GM18526 (cell line): ENCODE measurements at regions not wholly inside any gene's neighbourhood (a gene's known extent, or its start where the extent isn't known, plus 50 kb on each side); places are given as distances from the start of the nearest gene placed in this dataset.

Source experiments
- POLR2A ChIP-seq: IDR thresholded peaks from 3 replicates; pipeline ENCODE4 v1.6.1; 2011; ENCODE audit not compliant: insufficient read length; ENCODE audit errors: extremely low read depth

DNA sequence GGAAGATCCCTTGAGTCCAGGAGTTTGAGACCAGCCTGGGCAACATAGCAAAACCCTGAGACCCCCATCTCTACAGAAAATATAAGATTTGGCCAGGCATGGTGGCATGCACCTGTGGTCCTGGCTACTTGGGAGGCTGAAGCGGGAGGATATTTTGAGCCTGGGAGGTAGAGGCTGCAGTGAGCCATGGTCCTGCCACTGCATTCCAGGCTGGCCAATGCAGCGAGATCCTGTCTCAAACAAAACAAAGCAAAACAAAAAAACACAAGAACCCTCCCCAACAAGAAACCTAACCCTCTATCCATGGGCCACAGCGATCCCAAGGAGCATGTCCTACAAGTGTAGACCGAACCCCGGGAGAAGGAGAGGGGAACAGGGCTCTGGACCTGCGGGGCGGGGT, 133.3 kb downstream of the MGAT5B start:
- no peak for TF ChIP-seq POLR2A

DNA sequence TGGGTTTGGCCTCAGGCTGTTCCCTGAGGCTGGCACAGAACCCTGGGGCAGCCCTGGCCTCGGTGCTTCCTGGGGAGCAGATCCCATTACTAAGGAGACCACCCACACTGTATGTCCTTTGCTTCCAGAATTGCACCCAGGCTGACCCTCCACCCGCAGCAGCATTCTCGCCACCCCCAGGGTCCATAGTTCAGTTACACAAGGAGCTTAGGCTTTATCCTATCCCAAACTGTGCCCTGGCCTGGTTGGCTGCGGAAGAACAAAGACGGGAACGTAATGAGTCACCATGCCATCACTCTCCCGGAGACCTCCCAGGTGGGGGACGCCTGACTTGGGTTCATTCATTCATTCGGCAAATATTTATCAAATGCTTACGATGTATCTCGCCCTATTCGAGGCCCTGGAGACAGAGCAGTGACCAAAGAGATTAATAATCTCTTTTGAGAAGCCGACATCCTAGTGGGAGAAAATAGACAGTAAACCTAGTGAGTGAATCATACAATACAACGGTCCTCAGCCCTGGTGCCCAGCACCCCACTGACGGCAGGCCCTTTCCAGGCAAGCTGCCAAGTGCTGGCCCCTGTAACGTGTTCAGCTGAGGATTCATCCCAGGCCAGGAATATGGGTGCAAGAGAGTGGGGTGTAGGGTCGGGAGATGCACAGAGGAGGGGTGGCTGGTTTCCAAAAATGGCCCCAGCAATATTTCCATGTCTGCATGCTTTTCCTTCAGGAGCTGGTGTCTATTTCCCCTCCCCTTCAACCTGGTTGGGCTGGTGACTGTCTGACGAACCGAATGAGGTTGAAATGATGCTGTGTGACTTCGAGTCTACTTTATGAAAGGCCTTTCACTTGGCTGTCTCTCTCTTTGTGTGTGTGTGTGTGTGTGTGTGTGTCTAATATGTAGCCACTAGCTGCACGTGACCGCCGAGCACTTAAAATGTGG, 134.2 kb downstream of the MGAT5B start:
- TF ChIP-seq POLR2A, result no peak

DNA sequence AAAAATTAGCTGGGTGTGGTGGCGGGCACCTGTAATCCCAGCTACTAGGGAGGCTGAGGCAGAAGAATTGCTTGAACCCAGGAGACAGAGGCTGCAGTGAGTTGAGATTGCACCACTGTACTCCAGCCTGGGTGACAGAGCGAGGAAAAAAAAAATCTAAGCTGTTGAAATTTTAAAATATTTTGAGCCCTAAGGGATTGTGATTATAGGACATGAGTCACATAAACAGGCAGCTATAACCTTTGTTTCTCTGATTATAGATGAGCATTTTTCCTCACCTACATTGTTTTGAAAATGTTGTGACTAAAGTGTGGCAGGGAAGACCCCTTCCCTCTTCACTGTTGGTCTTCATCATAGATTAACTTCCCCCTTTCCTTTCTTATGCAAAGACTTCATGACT, 135.5 kb downstream of the MGAT5B start:
- TF ChIP-seq POLR2A, result no peak

DNA sequence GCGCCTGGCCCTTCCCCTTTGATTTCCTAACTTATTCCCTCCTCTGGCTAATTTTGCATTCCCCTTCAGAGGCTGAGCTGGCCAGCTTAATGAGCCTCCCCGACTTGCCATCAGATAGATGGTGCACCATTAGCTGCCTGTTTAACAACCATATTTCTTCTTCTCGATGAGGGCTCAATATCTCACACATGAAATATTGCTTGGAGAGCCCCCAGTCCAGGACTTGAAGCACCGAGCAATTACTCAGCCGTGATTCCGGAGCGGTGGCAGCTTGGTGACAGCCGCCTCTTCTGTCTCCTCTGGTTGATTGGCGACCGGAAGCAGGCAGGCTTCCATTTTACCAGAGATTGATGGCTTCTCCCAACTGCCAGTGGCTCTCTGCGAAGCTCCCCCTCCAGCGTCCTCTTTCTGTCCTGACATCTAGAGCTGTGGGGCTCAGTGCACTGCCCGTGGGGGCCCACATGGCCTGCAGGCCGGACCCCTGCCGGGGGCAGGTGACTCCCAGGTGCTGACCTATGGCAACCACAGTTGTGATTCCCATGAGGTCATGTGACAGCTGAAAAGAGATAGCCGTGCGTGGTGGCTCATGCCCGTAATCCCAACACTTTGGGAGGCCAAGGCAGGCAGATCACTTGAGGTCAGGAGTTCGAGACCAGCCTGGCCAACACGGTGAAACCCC, 133.7 kb upstream of the SEC14L1 start:
- no peak for TF ChIP-seq POLR2A

DNA sequence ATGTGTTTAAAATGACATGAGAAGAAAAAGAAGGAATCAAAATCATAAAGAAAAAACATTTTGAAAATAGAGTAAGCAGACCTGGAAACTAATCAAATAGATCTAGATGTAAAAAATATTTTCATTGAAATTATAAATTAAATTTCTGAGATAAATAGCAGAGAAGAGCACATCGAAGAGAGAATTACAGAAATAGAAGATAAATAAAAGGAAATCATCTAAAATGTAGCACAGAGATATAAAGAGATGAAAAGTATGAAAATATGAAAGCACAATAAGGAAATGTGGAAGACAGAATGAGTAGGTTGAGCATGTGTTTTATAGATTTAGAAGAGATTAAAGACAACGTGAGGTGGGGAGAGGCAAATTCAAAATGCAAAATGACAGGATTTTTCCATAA, 130.9 kb upstream of the SEC14L1 start:
- no peak for TF ChIP-seq POLR2A

DNA sequence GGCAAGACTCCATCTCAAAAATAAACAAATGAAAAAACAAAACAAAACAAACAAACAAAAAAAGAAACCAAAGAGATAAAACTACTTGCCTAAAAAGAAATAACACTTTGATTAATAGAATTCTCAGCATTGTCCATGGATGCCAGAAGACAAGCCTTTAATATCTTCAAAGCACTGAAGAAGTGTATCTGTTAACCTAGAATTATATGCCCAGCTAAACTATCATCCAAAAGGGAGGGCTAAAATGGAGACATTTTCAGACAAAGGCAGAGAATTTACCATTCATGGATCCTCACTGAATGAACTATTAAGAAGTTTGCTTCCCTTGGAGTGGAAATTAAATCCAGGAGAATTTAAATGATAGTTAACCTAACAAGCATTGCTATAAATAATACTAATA, 130.1 kb upstream of the SEC14L1 start:
- no peak for TF ChIP-seq POLR2A

DNA sequence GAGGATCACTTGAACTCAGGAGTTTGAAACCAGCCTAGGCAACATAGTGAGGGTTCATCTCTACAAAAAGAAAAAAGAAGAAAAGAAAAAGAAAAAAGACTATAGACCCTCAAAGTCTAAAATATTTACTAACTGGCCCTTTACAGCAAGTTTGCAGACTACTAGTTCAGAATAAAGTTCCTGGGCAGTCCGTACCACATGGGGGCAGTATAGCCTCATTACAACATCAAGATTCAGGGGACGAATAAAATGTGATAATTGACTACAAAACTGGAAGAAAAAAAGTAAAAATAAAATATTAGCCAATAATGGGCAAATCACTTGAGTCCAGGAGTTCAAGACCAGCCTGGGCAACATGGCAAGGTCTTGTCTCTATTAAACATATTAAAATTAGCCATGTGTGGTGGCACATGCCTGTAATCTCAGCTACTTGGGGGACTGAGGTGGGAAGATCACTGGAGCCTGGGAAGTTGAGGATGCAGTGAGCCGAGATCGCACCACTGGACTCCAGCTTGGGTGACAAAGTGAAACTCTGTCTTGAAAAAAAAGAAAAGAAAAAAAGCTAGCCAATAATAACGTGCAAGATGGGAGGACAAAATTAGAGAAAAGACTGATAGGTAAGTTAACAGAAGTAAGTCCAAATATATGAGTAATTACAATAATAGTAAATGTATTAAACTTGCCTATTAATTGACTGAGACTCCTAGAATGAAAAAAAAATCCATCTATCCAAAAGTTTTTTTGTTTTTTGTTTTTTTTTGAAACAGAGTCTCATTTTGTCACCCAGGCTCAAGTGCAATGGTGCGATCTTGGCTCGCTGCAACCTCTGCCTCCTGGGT, 129.4 kb upstream of the SEC14L1 start:
- TF ChIP-seq POLR2A, result no peak

DNA sequence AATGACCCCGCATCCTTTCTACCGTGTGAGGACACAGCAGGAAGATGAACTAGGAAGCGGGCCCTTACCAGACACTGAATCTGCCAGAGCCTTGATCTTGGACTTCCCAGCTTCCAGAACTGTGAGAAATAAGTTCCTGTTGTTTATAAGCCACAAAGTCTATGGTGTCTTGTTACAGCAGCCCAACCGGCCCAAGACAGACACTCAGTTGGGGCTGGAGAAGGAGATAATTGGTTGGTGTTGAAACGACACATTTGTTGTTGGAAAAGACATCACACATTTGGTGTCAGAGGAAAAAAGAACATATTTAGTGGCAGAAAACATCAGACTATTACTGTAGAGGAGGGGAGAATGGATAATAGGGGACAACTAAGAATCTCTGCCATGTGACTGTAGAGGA, 122.3 kb upstream of the SEC14L1 start:
- no peak for TF ChIP-seq POLR2A

DNA sequence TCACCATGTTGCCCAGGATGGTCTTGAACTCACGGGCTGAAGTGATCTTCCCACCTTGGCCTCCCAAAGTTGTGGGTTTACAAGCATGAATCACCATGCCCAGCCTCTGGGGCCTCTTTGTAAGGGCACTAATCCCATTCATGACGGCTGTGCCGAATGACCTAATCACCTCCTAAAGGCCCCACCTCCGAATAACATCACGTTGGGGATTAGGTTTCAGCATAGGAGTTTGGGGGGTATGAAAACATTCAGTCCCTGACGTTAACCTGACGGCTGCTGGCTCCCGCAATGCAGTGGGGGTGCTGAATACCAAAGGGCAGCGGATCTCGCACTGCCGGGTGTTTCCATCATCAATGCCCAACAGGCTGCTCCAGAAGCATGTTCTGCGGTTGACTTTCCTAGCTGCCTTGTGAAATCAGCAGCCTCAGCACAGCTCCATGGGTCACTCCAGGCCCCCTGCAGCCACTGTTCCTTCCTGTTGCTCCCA, 120.8 kb upstream of the SEC14L1 start:
- no peak for TF ChIP-seq POLR2A

DNA sequence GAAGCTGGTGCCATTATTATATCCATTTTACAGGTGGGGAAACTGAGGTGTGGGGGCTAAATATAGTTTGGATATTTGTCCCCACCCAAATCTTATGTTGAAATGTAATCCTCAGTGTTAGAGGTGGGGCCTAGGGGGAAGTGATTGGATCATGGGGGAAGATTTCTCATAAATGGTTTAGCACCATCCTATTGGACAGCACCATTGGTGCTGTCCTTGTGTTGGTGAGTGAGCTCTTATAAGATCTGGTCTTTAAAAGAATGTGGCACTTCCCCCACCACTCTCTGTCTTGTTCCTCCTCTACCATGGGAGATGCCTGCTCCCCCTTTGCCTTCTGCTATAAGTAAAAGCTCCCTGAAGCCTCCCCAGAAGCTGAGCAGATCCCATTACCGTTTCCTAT, 119.8 kb upstream of the SEC14L1 start:
- no peak for TF ChIP-seq POLR2A

DNA sequence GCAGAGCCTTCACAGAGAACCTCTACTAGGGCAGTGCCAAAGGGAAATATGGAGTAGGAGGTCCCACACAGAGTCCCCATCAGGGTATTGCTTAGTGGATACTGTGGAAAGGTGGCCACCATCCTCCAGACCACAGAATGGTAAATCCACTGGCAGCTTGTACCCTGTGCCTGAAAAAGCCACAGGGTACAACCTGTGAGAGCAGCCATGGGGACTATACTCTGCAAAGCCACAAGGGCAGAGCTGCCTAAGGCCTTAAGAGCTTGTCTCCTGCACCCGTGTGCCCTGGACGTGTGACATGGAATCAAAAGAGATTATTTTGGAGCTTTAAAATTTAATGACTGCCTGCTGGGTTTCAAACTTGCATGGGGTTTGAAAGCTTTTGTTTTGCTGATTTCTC, 118.0 kb upstream of the SEC14L1 start:
- no peak for TF ChIP-seq POLR2A

DNA sequence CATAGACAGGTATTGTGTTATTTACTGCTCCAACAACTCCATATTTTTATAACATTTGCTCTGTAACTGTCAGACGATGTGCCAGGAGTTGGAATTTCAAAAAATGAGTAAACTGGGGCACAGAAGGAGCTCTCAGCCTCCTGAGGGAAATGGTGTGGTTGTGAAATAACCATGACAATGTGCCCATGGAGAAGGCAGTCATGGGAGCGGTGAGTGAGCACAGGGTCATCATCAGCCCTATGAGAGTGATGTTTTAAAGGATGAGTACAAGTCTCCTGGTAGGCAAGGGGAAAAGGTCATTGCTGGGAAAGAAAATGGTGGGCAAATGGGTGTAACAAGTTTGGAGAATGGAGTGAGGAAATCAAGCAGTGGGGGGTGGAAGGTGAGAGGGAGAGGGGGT, 115.0 kb upstream of the SEC14L1 start:
- TF ChIP-seq POLR2A, result no peak

DNA sequence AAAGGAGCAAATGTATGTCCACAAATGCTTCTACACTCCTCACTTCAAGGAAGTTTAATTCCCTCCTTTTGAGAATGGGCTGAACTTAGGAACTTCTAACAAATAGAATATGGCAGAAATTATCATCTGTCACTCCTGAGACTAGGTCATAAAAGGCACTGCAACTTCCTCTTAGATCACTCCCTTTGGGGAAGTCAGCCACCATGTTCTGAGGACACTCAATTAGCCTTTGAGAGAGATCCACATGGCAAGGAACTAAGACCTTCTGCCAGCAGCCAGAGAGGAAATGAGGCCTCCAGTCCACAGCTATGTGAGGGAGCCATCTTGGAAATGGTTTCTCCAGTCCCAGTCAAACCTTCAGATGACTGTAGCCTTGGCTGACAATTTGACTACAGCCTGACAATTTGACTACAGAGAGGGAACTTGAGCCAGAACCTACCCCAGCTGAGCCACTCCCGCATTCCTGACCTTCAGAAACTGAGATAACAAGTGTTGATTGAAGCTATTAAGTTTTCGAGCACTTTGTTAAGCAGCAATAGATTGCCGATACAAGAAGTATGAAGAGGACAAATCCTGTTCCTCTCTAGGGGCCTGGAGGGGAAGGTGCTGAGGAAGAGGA, 113.4 kb upstream of the SEC14L1 start:
- TF ChIP-seq POLR2A, result no peak

DNA sequence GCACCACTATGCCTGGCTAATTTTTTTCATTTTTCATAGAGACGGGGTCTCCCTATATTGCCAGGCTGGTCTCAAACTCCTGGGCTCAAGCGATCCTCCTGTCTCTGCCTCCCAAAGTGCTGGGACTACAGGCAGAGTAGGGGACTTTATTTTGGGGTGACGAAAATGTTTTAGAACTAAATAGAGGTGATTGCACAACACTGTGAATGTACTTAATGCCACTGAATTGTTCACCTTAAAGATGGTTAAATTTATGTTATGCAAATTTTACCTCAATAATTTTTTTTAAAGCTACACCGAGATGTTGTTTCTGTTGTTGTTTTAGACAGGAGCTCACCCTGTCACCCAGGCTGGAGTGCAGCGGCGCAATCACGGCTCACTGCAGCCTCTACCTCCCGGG, 111.9 kb upstream of the SEC14L1 start:
- TF ChIP-seq POLR2A, result no peak

DNA sequence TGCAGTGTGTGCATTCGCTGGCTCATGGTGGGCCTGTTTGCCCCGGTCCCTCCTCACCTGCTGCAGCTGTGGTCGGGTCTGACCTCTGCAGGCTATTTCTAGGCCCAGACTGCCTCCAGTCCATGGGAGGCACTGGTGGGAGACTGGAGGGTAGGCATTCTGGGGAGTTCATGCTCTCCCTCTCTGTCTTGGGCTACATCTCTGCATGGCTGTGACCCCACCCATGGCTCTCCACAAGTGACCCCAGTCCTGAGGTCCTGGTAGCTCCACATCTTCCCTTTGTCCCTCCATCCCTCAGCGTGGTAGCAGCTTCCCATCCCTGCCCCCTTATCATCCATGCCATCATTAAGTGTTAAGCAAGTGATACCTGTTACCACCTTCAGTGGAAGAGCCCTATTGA, 107.8 kb upstream of the SEC14L1 start:
- TF ChIP-seq POLR2A, result no peak
